Glutamatergic neuron (in vitro differentiated cells): ENCODE measurements at regions not wholly inside any gene's neighbourhood (a gene's known extent, or its start where the extent isn't known, plus 50 kb on each side); places are given as distances from the start of the nearest gene placed in this dataset.

Experiments
- DNase-seq: peaks from one replicate; pipeline ENCODE4 v3.0.0; 2022
- H3K27ac Mint-ChIP-seq: one replicate; pipeline ENCODE4 v1.8.0; 2020; ENCODE audit warnings: mild to moderate bottlenecking, mixed read lengths, inconsistent platforms; ENCODE audit not compliant: unreplicated experiment
- H3K27me3 Mint-ChIP-seq: one replicate; pipeline ENCODE4 v1.8.0; 2020; ENCODE audit warnings: mild to moderate bottlenecking, moderate library complexity, mixed read lengths, inconsistent platforms; ENCODE audit not compliant: unreplicated experiment
- H3K36me3 Mint-ChIP-seq: one replicate; pipeline ENCODE4 v1.8.0; 2020; ENCODE audit warnings: mild to moderate bottlenecking, mixed read lengths, inconsistent platforms; ENCODE audit not compliant: unreplicated experiment
- H3K4me1 Mint-ChIP-seq: one replicate; pipeline ENCODE4 v1.8.0; 2020; ENCODE audit warnings: mild to moderate bottlenecking, low read depth, mixed read lengths, inconsistent platforms; ENCODE audit not compliant: unreplicated experiment
- H3K4me3 Mint-ChIP-seq: one replicate; pipeline ENCODE4 v1.8.0; 2020; ENCODE audit warnings: mild to moderate bottlenecking, mixed read lengths, inconsistent platforms; ENCODE audit not compliant: unreplicated experiment
- H3K9me3 Mint-ChIP-seq: one replicate; pipeline ENCODE4 v1.8.0; 2020; ENCODE audit warnings: mild to moderate bottlenecking, moderate library complexity, mixed read lengths, inconsistent platforms; ENCODE audit not compliant: unreplicated experiment
- TF ChIP-seq, protein P1 (sequence below): fragments of 200-600 bp; sonication (generic); IDR thresholded peaks from one replicate; pipeline ENCODE4 v1.5.0; 2021; ENCODE audit not compliant: partially characterized antibody, unreplicated experiment

- H3K36me3 Mint-ChIP-seq, result peaks cover 15% of the 10 kb centered on the region
- peaks cover 7% of the 10 kb centered on the region for H3K9me3 Mint-ChIP-seq
- no peak for DNase-seq
- TF ChIP-seq, protein P1, sequence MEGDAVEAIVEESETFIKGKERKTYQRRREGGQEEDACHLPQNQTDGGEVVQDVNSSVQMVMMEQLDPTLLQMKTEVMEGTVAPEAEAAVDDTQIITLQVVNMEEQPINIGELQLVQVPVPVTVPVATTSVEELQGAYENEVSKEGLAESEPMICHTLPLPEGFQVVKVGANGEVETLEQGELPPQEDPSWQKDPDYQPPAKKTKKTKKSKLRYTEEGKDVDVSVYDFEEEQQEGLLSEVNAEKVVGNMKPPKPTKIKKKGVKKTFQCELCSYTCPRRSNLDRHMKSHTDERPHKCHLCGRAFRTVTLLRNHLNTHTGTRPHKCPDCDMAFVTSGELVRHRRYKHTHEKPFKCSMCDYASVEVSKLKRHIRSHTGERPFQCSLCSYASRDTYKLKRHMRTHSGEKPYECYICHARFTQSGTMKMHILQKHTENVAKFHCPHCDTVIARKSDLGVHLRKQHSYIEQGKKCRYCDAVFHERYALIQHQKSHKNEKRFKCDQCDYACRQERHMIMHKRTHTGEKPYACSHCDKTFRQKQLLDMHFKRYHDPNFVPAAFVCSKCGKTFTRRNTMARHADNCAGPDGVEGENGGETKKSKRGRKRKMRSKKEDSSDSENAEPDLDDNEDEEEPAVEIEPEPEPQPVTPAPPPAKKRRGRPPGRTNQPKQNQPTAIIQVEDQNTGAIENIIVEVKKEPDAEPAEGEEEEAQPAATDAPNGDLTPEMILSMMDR, result no peak
- H3K27me3 Mint-ChIP-seq, result peaks cover 4% of the 10 kb centered on the region
- H3K4me3 Mint-ChIP-seq, result no peak overlapping the region
- no peak overlapping the region for H3K27ac Mint-ChIP-seq
- H3K4me1 Mint-ChIP-seq, result peaks cover 8% of the 10 kb centered on the region
These were observed 626.2 kb upstream of the LRRTM1 start for GRCh38 chr2:80930777-80931176.

- H3K27me3 Mint-ChIP-seq, result peaks cover 4% of the 10 kb centered on the region
- peak; percentile 25 for DNase-seq
- TF ChIP-seq, protein P1, result no peak
- peaks cover 7% of the 10 kb centered on the region for H3K9me3 Mint-ChIP-seq
- no peak overlapping the region for H3K4me3 Mint-ChIP-seq
- H3K27ac Mint-ChIP-seq, result peak overlapping the region; percentile 45
- H3K36me3 Mint-ChIP-seq, result peaks cover 15% of the 10 kb centered on the region
- H3K4me1 Mint-ChIP-seq, result peaks cover 8% of the 10 kb centered on the region
These were observed 621.6 kb upstream of the LRRTM1 start for GRCh38 chr2:80926168-80926567.

GRCh38 chr2:80896576-80896975 is 592.0 kb upstream of the LRRTM1 start:
- Mint-ChIP-seq H3K9me3 (no peaks in the 10 kb centered on the region), H3K4me1 (no peaks in the 10 kb centered on the region), H3K27me3 (no peaks in the 10 kb centered on the region), H3K27ac (no peak overlapping the region), H3K36me3 (no peaks in the 10 kb centered on the region), H3K4me3 (no peak overlapping the region)
- TF ChIP-seq, protein P1, result no peak
- DNase-seq, result peak; percentile 13

DNA sequence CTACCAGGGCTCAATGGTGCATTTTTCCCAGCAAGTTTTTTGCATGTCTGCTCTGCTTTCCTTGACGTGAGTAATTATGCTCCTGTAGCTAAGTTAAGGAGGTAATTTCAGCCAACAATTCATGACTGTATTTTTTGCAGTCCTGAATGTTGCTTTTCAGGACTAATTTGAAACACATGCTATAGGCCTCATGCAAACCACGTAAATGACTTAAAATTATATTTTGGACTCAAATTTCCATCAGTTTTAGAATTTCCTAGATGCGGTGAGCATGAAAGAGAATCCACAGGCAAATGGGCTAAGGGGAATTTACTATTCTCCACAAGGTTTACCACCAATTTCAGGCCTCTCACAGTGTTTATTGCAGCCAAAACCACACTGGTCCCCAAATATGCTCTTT is 589.9 kb upstream of the LRRTM1 start:
- no peaks in the 10 kb centered on the region for H3K36me3 Mint-ChIP-seq
- H3K4me3 Mint-ChIP-seq, result no peak overlapping the region
- no peak for DNase-seq

GRCh38 chr2:80893711-80894110 is 589.2 kb upstream of the LRRTM1 start:
- no peaks in the 10 kb centered on the region for H3K9me3 Mint-ChIP-seq
- no peak overlapping the region for H3K27ac Mint-ChIP-seq
- no peaks in the 10 kb centered on the region for H3K4me1 Mint-ChIP-seq
- H3K4me3 Mint-ChIP-seq, result no peak overlapping the region
- no peak for DNase-seq
- TF ChIP-seq, protein P1, result no peak
- H3K27me3 Mint-ChIP-seq, result peaks cover 2% of the 10 kb centered on the region
- H3K36me3 Mint-ChIP-seq, result no peaks in the 10 kb centered on the region

More for the DNA sequence above, 589.9 kb upstream of the LRRTM1 start:
- no peaks in the 10 kb centered on the region for H3K4me1 Mint-ChIP-seq
- H3K27ac Mint-ChIP-seq, result no peak overlapping the region
- H3K9me3 Mint-ChIP-seq, result no peaks in the 10 kb centered on the region
- TF ChIP-seq, protein P1, result no peak
- H3K27me3 Mint-ChIP-seq, result peaks cover 2% of the 10 kb centered on the region
